Endothelial cell of umbilical vein (primary cell): ENCODE measurements at regions not wholly inside any gene's neighbourhood (a gene's known extent, or its start where the extent isn't known, plus 50 kb on each side); places are given as distances from the start of the nearest gene placed in this dataset.

Experiments used
- BruUV-seq: library from RNA; stranded (reverse); fragments of 400-500 nt; replicated peaks from 2 replicates; lab custom pipeline; 2021; lab: Mats Ljungman, UMichigan
- CTCF ChIA-PET: fragments of 300-600, 350-600 bp; sonication (Branson Sonifier 250); formaldehyde crosslinking; loops from one replicate; lab custom pipeline; 2021; ENCODE audit warnings: antibody characterized with exemption, inconsistent platforms; lab: Charles Lee
- POLR2A ChIA-PET: fragments of 300-600, 350-600 bp; sonication (Branson Sonifier 250); formaldehyde crosslinking; loops from one replicate; lab custom pipeline; 2021; ENCODE audit warnings: antibody characterized with exemption, inconsistent platforms; lab: Charles Lee
- DNase-seq: peaks from one replicate; pipeline ENCODE4 v3.0.0-alpha.2; 2011; ENCODE audit warnings: low read depth, low spot score
- FAIRE-seq: peaks from 2 replicates; lab custom pipeline; 2011; peaks lifted over from hg19 to GRCh38; lab: Jason Lieb, UNC
- H2AFZ ChIP-seq: 2 replicates; pipeline ENCODE4 v1.6.0; 2012; ENCODE audit warnings: low read depth, low read length, control low read depth, inconsistent platforms
- H3K27ac ChIP-seq: 2 replicates; pipeline ENCODE4 v1.5.1; 2011; ENCODE audit warnings: low read depth, mild to moderate bottlenecking, control low read depth, low read length, moderate library complexity; ENCODE audit not compliant: insufficient read depth
- H3K27me3 ChIP-seq, 2 experiments: 2 replicates each; pipeline versions ENCODE4 v1.6.0 to v1.6.1; 2011; ENCODE audit warnings: low read length in 2 of 2, mixed read lengths in 1 of 2; ENCODE audit not compliant: control insufficient read depth in 2 of 2, insufficient read depth in 2 of 2
- H3K36me3 ChIP-seq, 2 experiments: 2 replicates in 1 of 2; 3 replicates in 1 of 2; pipeline ENCODE4 v1.5.1; 2011; ENCODE audit warnings: low read length in 2 of 2, mild to moderate bottlenecking in 1 of 2, moderate library complexity in 1 of 2; ENCODE audit not compliant: control insufficient read depth in 2 of 2, insufficient read depth in 2 of 2; ENCODE audit errors: extremely low read depth in 1 of 2
- H3K4me1 ChIP-seq: 3 replicates; pipeline ENCODE4 v1.5.1; 2011; ENCODE audit warnings: mild to moderate bottlenecking, low read length; ENCODE audit not compliant: control insufficient read depth, insufficient read depth; ENCODE audit errors: extremely low read depth
- H3K4me2 ChIP-seq: 2 replicates; pipeline ENCODE4 v1.6.1; 2011; ENCODE audit warnings: low read length, control low read depth, mixed read lengths; ENCODE audit not compliant: insufficient read depth
- H3K4me3 ChIP-seq, 3 experiments: fragments of 200-600 bp in 1 of 3; sonication (generic), shearing (Covaris generic) in 1 of 3; replicated peaks in 1 of 3; 2 replicates each; pipeline ENCODE4 v1.5.1; 2011 to 2016; ENCODE audit warnings: control low read depth in 3 of 3, low read length in 3 of 3, mild to moderate bottlenecking in 2 of 3, inconsistent platforms in 1 of 3, low read depth in 1 of 3, moderate library complexity in 1 of 3; ENCODE audit not compliant: insufficient read depth in 1 of 3
- H3K79me2 ChIP-seq: 2 replicates; pipeline ENCODE4 v1.6.0; 2012; ENCODE audit warnings: low read length, inconsistent platforms; ENCODE audit not compliant: control insufficient read depth, insufficient read depth
- H3K9ac ChIP-seq: replicated peaks from 2 replicates; pipeline ENCODE3; 2011; ENCODE audit warnings: low read length, control low read depth; ENCODE audit not compliant: insufficient read depth; ENCODE audit errors: extremely low read depth
- H3K9me1 ChIP-seq: replicated peaks from 3 replicates; pipeline ENCODE4 v1.6.0; 2011; ENCODE audit warnings: mild to moderate bottlenecking, low read length; ENCODE audit not compliant: control insufficient read depth, insufficient read depth; ENCODE audit errors: extremely low read depth
- H3K9me3 ChIP-seq: replicated peaks from 2 replicates; pipeline ENCODE4 v1.5.1; 2012; ENCODE audit warnings: low read length, inconsistent platforms; ENCODE audit not compliant: control insufficient read depth, insufficient read depth
- H4K20me1 ChIP-seq: replicated peaks from 2 replicates; pipeline ENCODE3; 2011; ENCODE audit warnings: mild to moderate bottlenecking, low read length; ENCODE audit not compliant: control insufficient read depth, insufficient read depth; ENCODE audit errors: extremely low read depth
- EZH2 ChIP-seq: IDR thresholded peaks from 2 replicates; pipeline ENCODE4 v1.6.1; 2012; ENCODE audit warnings: borderline replicate concordance, low read depth, mild to moderate bottlenecking, moderate library complexity, low read length, inconsistent platforms; ENCODE audit not compliant: severe bottlenecking
- FOS ChIP-seq: IDR thresholded peaks from 2 replicates; pipeline ENCODE4 v1.6.1; 2011; ENCODE audit warnings: mild to moderate bottlenecking, low read length, moderate library complexity, borderline replicate concordance; ENCODE audit not compliant: insufficient read depth
- GATA2 ChIP-seq: IDR thresholded peaks from 2 replicates; pipeline ENCODE4 v1.7.0; 2011; ENCODE audit warnings: low read depth, mild to moderate bottlenecking, moderate library complexity, mixed read lengths, low read length; ENCODE audit not compliant: insufficient read length, insufficient read depth
- JUN ChIP-seq: IDR thresholded peaks from 2 replicates; pipeline ENCODE4 v1.6.1; 2011; ENCODE audit warnings: borderline replicate concordance, low read depth; ENCODE audit not compliant: insufficient read length, insufficient read depth
- MYC ChIP-seq: IDR thresholded peaks from one replicate; pipeline ENCODE4 v1.6.1; 2011; ENCODE audit warnings: mild to moderate bottlenecking, low read depth, low read length
- POLR2A ChIP-seq: IDR thresholded peaks from 2 replicates; pipeline ENCODE4 v1.6.1; 2012; ENCODE audit warnings: low read depth, mild to moderate bottlenecking, control low read depth, low read length
- POLR2AphosphoS5 ChIP-seq: IDR thresholded peaks from 2 replicates; pipeline ENCODE4 v1.6.1; 2012; ENCODE audit warnings: low read depth, mild to moderate bottlenecking, control low read depth, low read length, moderate library complexity; ENCODE audit not compliant: insufficient read depth
- dilution Hi-C: fragments of 300-500 bp; cut with MboI; formaldehyde crosslinking; loops from one replicate; pipeline ENCODE4 v1.15.0; 2019; ENCODE audit warnings: low sequenced_read_pairs; ENCODE audit not compliant: extremely low pct_ligation_motif_present
- intact Hi-C: fragments of 100-400 bp; cut with micrococcal nuclease; formaldehyde crosslinking; loops from one replicate; pipeline ENCODE4 v1.10.0; 2022
- TF ChIP-seq, protein P1 (sequence below): IDR thresholded peaks from 2 replicates; pipeline ENCODE4 v1.6.1; 2011; ENCODE audit not compliant: insufficient read depth, insufficient read length
- TF ChIP-seq, protein P2 (sequence below), 2 donors: IDR thresholded peaks; 1 replicate in 1 of 2; 2 replicates in 1 of 2; pipeline ENCODE4 v1.5.1; 2011; ENCODE audit warnings: low read length in 2 of 2, mild to moderate bottlenecking in 2 of 2, moderate library complexity in 2 of 2, control low read depth in 1 of 2, inconsistent platforms in 1 of 2, low read depth in 1 of 2; ENCODE audit not compliant: insufficient read depth in 1 of 2; ENCODE audit errors: extremely low read depth in 1 of 2

DNA sequence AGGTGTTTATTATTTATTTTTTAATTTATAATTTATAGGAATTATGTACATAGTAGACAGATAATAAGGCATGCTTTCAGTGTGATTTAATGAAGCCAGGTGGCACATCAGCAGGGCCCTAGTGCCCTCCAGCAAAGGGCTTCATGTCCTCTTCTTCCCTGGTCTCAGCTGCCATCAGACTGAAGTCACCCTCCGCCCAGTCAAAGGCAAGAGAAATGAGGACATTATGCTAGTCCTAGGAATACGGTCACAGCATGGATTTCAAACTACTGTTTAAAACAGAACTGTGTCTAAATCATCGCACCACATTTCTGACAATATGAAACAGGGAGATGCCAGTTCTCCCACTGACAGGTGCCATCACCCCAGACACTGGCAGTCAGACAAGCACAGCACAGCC is 168.1 kb downstream of the SEC16B start:
- Histone ChIP-seq H3K9me3 (no peaks in the 10 kb centered on the region), H3K36me3 (no peaks in the 10 kb centered on the region), H3K9ac (no peak overlapping the region), H3K4me1 (no peaks in the 10 kb centered on the region), H3K79me2 (no peaks in the 10 kb centered on the region), H3K27ac (no peak overlapping the region), H3K9me1 (no peaks in the 10 kb centered on the region), H3K4me3 (no peak overlapping the region), H2AFZ (no peak overlapping the region), H3K4me2 (no peak overlapping the region), H3K27me3 (no peaks in the 10 kb centered on the region), H4K20me1 (no peaks in the 10 kb centered on the region)
- DNase-seq = no peak
- no TSS peak for BruUV-seq
- no peak for FAIRE-seq
- ChIA-PET CTCF (no interaction called here), POLR2A (no interaction called here)
- dilution Hi-C loops (no loop called here), intact Hi-C loops (no loop called here)
- TF ChIP-seq FOS (no peak), MYC (no peak), GATA2 (no peak), JUN (no peak), POLR2AphosphoS5 (no peak), EZH2 (no peak), POLR2A (no peak)
- TF ChIP-seq, protein P1, sequence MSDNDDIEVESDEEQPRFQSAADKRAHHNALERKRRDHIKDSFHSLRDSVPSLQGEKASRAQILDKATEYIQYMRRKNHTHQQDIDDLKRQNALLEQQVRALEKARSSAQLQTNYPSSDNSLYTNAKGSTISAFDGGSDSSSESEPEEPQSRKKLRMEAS = no peak
- TF ChIP-seq, protein P2, sequence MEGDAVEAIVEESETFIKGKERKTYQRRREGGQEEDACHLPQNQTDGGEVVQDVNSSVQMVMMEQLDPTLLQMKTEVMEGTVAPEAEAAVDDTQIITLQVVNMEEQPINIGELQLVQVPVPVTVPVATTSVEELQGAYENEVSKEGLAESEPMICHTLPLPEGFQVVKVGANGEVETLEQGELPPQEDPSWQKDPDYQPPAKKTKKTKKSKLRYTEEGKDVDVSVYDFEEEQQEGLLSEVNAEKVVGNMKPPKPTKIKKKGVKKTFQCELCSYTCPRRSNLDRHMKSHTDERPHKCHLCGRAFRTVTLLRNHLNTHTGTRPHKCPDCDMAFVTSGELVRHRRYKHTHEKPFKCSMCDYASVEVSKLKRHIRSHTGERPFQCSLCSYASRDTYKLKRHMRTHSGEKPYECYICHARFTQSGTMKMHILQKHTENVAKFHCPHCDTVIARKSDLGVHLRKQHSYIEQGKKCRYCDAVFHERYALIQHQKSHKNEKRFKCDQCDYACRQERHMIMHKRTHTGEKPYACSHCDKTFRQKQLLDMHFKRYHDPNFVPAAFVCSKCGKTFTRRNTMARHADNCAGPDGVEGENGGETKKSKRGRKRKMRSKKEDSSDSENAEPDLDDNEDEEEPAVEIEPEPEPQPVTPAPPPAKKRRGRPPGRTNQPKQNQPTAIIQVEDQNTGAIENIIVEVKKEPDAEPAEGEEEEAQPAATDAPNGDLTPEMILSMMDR (IDR thresholded peaks at IDR 0.05; ENCODE audit: extremely low read depth in 1 of 2, insufficient read depth in 1 of 2, low read depth in 1 of 2, low read length in 2 of 2) = no peak
